Anterior cingulate cortex (tissue), 58 donors: ENCODE measurements at regions not wholly inside any gene's neighbourhood (a gene's known extent, or its start where the extent isn't known, plus 50 kb on each side); places are given as distances from the start of the nearest gene placed in this dataset.

Experiments used
- DNase-seq, 58 donors: peaks; one replicate each; lab custom pipeline; 2025; lab: John Stamatoyannopoulos, UW

DNA sequence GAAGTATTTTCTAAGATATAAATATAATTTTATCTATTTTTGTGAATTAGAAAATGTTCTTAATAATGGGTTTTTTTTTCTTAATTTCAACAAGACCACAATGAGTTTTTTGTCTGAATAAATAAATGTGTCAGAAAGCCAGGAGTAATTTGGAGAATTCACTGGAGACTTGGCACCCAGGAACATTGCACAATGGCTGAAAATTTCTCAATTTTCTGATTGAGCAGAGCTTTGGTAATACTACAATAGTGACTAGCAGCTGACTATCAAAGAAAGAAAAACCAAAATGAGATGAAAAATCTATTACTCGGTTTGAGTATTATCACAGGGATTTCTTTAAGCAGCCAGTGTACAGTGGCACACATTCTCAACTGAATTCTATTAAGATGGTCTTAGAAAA, 394.4 kb upstream of the PCDH20 start:
- no peak for DNase-seq

GRCh38 chr13:61797397-61797796, 381.7 kb upstream of the PCDH20 start:
- no peak for DNase-seq

DNA sequence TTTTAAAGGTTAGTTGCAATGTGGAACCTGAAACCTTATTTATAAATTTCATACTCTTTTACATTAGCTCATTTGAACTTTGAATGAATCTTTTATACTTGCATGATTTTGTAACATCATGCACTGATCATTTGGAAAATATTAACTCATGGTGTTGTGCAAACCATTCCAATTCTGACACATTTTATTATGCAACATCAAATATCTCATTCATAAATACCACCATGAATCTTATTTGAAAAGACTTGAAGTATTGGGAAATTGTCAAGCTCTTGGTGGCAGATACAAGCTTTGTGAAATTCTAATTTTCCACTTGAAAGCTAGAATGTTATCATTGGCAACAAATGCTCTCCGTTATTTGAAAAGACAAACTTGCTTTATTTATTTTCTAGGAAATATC, 379.9 kb upstream of the PCDH20 start:
- DNase-seq, result no peak

- DNase-seq, result no peak
These were observed 363.8 kb upstream of the PCDH20 start for GRCh38 chr13:61779456-61779855.

GRCh38 chr13:61778531-61778930, 362.9 kb upstream of the PCDH20 start:
- no peak for DNase-seq

DNA sequence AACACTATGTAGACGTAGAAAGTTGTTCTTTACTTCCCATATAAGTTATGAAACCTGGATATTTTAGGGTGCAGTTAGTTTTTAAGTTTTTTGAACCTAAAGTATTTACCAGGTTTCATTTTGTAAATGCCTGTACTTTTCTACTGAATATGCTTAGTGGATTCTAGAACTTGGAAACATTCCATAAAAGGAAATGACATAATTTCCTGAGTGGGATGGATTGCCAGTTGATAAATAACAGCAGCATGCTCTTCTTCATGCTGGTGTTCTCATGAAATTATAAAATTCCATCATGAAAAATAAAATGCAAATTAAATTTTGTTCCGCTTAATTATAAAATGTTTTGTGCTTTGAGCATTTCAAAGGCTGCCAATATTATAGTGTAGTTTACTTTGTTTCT, 362.2 kb upstream of the PCDH20 start:
- no peak for DNase-seq

- DNase-seq, result peak in 1 of 58 donors; percentile 11
These were observed 361.6 kb upstream of the PCDH20 start for GRCh38 chr13:61777271-61777670.

- DNase-seq, result peak in 8 of 58 donors; percentile 20 to 76 (median 29)
These were observed 359.3 kb upstream of the PCDH20 start for GRCh38 chr13:61774903-61775302.

DNA sequence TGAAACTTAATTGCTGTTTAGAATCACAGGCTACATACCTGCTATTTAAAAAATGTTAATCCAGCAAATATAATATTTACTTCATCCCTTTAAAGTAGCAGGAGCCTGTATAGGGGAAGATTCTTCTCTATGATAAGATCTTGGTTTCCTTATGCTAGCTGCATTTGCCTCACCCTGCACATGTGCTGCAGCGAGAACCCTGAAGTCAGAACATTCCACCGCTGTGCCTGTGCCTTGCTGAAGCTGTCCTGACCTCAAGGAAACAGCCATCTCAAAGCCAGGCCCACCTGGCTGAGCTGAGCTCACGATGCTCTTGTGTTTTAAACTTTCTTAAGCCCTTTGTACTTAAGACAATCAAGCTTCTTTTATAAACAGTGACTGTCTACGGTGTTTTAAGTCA, 355.0 kb upstream of the PCDH20 start:
- DNase-seq, result no peak

DNA sequence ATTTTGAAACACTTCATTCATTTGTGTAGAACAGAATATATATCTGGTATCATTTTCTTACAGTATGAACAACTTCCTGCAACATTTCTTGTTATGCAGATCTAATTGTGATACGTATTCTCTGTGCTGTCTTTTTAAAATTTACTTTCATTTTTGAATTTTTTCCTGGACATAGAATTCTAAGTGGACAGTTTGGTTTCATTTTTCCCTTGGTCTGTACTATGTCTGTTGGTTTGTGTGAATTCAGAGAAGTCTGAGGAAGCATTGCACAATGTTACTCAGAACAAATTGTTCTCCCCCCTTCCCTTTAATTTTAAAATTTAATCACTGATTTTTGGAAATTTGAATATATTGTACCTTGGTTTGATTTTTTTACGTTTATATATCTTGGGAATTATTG, 352.5 kb upstream of the PCDH20 start:
- DNase-seq, result no peak

DNA sequence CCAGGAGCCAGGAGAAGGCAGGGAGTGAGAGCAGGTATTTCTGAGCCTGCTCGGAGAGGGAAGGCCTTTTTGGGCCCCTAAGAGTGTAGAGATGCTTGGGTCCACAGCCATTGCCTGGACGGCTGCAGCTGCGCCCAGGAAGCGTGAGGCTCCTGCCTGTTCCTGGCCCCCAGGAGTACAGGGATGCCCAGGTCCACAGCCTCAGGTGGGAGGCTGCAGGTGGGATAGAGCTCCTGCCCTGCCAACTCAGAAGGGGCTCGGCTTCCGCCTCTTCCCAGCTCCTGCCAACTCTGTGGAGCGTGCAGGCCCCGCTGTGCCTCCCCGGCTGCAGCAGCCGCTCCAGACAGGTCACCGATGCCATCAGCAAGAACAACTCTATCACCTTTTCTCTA, 351.0 kb upstream of the PCDH20 start:
- DNase-seq, result no peak

DNA sequence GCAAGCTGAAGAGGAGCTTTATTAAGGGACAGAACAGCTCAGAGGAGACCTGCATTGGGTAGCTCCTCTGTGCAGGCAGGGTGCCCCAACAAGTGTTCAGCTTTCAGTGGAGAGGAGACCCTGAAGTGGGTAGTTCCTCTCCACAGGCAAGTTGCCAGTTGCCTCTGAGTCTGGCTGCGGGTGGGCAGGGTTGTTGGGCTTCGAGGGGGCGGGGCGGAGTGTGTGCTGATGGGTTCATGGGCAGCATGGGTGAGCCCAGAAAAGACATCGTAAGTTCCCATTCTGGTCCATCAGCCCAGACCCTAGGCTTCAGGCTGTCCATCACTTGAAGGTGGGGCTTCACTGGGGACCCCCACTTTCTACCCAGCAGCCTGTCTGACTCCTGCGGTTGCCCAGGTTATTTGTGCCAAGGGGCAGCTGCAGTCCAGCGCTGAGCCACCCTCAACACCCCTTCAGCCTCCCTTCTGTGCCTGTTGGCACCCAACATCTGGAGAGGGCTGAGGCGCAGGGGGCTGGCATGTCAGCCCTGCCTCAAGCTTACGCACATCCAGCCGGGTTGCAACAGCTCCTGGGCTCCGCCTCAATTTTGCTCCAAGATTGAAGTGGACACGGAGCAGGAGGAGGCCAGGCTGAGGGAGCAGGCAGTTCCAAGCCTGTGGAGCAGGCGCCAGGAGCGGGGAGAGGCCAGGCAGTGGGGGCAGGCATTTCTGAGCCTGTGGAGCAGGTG, 350.5 kb upstream of the PCDH20 start:
- no peak for DNase-seq

GRCh38 chr13:61765181-61765742, 349.6 kb upstream of the PCDH20 start:
- no peak for DNase-seq

DNA sequence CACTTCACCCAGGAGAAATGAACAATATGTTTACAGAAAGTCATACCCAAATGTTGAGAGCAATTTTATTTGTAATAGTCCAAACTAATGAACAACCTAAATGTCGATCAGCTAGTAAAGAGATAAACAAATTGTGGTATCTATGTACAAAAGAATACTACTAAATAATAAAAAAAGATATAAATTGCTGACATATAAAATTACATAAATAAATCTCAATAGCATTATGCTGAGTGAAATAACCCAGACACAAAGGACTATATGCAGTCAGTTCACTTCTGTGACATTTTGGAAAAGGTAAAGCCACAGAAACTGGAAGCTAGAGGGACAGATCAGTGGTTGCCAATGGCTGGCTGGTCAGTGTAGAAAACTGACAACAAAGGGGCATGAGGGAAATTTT, 346.0 kb upstream of the PCDH20 start:
- DNase-seq, result no peak

GRCh38 chr13:61760102-61760501, 344.5 kb upstream of the PCDH20 start:
- no peak for DNase-seq

DNA sequence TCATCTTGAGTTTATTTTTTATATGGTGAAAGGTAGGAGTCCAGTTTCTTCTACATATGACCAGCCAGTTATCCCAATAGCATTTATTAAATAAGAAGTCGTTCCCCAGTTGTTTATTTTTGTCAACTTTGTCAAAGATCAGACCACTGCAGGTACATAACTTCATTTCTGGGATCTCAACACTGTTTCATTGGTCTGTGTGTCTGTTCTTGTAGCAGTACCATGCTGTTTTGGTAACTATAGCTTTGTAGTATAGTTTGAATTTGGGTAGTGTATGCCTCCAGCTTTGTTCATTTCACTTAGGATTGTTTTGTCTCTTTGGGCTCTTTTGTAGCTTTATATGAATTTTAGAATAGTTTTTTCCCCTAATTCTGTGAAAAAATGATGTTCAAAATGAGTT, 340.4 kb upstream of the PCDH20 start:
- no peak for DNase-seq

GRCh38 chr13:61751039-61751438, 335.4 kb upstream of the PCDH20 start:
- DNase-seq, result no peak

GRCh38 chr13:61738236-61738750, 322.6 kb upstream of the PCDH20 start:
- no peak for DNase-seq

- no peak for DNase-seq
These were observed 319.0 kb upstream of the PCDH20 start for GRCh38 chr13:61734683-61735082.

- DNase-seq, result peak in 1 of 58 donors; percentile 14
These were observed 312.8 kb upstream of the PCDH20 start for GRCh38 chr13:61728471-61728870.

DNA sequence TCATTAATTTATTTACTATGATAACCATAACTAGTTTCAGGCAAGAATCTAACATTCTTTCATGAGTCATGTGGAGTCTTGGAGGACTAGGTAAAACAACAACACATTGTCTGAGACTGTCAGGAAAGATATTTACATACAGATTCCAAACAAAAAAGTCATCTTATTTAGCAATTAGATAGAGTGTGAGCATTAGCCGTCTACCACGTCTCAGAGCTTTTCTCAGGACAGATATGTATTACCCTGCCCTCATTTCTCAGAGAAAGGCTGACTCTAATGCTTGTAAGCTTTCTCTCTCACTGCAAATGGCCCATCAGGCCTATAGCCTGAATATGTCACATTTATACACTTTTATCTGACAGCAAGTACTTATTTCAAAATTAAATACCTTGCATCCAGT, 312.1 kb upstream of the PCDH20 start:
- no peak for DNase-seq

- no peak for DNase-seq
These were observed 310.2 kb upstream of the PCDH20 start for GRCh38 chr13:61725806-61726205.
